A549 (cell line): ENCODE measurements at regions not wholly inside any gene's neighbourhood (a gene's known extent, or its start where the extent isn't known, plus 50 kb on each side); places are given as distances from the start of the nearest gene placed in this dataset.
A peak's percentile ranks its signal among the peaks of the same experiment; 100 is the strongest.

Source experiments
- ATAC-seq, 2 experiments: fragments of 200-7000 bp in 1 of 2; fragments of >200 bp in 1 of 2; cut with Nextera tagmentation in 1 of 2; cut with Tn5 transposase in 1 of 2; 3 replicates each; pipeline versions ENCODE4 v1.8.0 to v1.9.1; 2018 to 2020; ENCODE audit warnings: mild to moderate bottlenecking in 1 of 2, moderate library complexity in 1 of 2
- CTCF ChIA-PET: fragments of 300-600 bp; sonication (Branson Sonifier 250); formaldehyde crosslinking; extraction: SDS; loops from one replicate; lab custom pipeline; 2021; ENCODE audit warnings: antibody characterized with exemption, inconsistent platforms; lab: Yijun Ruan, JAX
- POLR2A ChIA-PET: fragments of 350-600 bp; formaldehyde crosslinking; extraction: SDS; loops from one replicate; lab custom pipeline; 2021; ENCODE audit warnings: antibody characterized with exemption, inconsistent platforms; lab: Yijun Ruan, JAX
- DNase-seq, 2 experiments: peaks; one replicate each; pipeline versions ENCODE4 v3.0.0 to v3.0.0-alpha.2; 2011 to 2016; ENCODE audit warnings: low read depth in 1 of 2, low spot score in 1 of 2
- FAIRE-seq: peaks from 2 replicates; lab custom pipeline; 2011; peaks lifted over from hg19 to GRCh38; lab: Jason Lieb, UNC
- H3K27ac ChIP-seq, 2 experiments: fragments of >200 bp; sonication (Bioruptor Twin); formaldehyde crosslinking; 3 replicates each; pipeline ENCODE4 v1.5.1; 2016 to 2017
- H3K4me1 ChIP-seq: fragments of >200 bp; sonication (Bioruptor Twin); formaldehyde crosslinking; 3 replicates; pipeline ENCODE4 v1.6.1; 2016
- H3K4me2 ChIP-seq: fragments of >200 bp; sonication (Bioruptor Twin); formaldehyde crosslinking; 3 replicates; pipeline ENCODE4 v1.6.1; 2016
- H3K4me3 ChIP-seq: fragments of >200 bp; sonication (Bioruptor Twin); formaldehyde crosslinking; 3 replicates; pipeline ENCODE4 v1.5.1; 2016
- H3K9me3 ChIP-seq: fragments of >200 bp; sonication (Bioruptor Twin); formaldehyde crosslinking; 3 replicates; pipeline ENCODE4 v1.6.1; 2016
- BHLHE40 ChIP-seq: IDR thresholded peaks from 2 replicates; pipeline ENCODE4 v1.6.1; 2012; ENCODE audit warnings: low read depth, low read length, inconsistent platforms
- CBX2 ChIP-seq: fragments of 200-600 bp; sonication (generic); IDR thresholded peaks from 2 replicates; pipeline ENCODE4 v1.6.1; 2016; ENCODE audit warnings: low read depth, mild to moderate bottlenecking, borderline replicate concordance
- CHD2 ChIP-seq: fragments of 150-350 bp; IDR thresholded peaks from 2 replicates; pipeline ENCODE4 v1.6.1; 2014; ENCODE audit warnings: low read length; ENCODE audit not compliant: partially characterized antibody
- CHD4 ChIP-seq: fragments of 200-600 bp; sonication (generic); IDR thresholded peaks from 2 replicates; pipeline ENCODE4 v1.6.1; 2016; ENCODE audit warnings: antibody characterized with exemption, mild to moderate bottlenecking, borderline replicate concordance
- EHMT2 ChIP-seq: fragments of 200-600 bp; sonication (generic); IDR thresholded peaks from 2 replicates; pipeline ENCODE4 v1.6.1; 2016; ENCODE audit warnings: antibody characterized with exemption, low read depth, mild to moderate bottlenecking, moderate library complexity
- FOSB ChIP-seq: fragments of 250-450 bp; sonication (Bioruptor Pico); IDR thresholded peaks from 2 replicates; pipeline ENCODE4 v1.5.0; 2020; ENCODE audit warnings: mild to moderate bottlenecking, moderate library complexity
- FOXS1 ChIP-seq: fragments of 250-450 bp; sonication (Bioruptor Pico); IDR thresholded peaks from 2 replicates; pipeline ENCODE4 v1.5.0; 2020; ENCODE audit warnings: mild to moderate bottlenecking, moderate library complexity
- HEYL ChIP-seq: fragments of 250-450 bp; sonication (Bioruptor Pico); IDR thresholded peaks from 2 replicates; pipeline ENCODE4 v1.8.0; 2021; ENCODE audit warnings: mild to moderate bottlenecking, moderate library complexity
- HOXB13 ChIP-seq: fragments of 250-450 bp; sonication (Bioruptor Pico); IDR thresholded peaks from 2 replicates; pipeline ENCODE4 v1.5.0; 2020; ENCODE audit warnings: low read depth, mild to moderate bottlenecking, moderate library complexity
- JUN ChIP-seq, 2 experiments: fragments of >200 bp; sonication (Bioruptor Twin); formaldehyde crosslinking; IDR thresholded peaks; 2 replicates in 1 of 2; 3 replicates in 1 of 2; pipeline ENCODE4 v1.6.1; 2016 to 2017
- NPAS2 ChIP-seq: fragments of 250-450 bp; sonication (Bioruptor Pico); IDR thresholded peaks from 2 replicates; pipeline ENCODE4 v1.8.0; 2022; ENCODE audit warnings: mild to moderate bottlenecking, moderate library complexity, borderline replicate concordance
- NR3C1 ChIP-seq: fragments of >200 bp; sonication (Bioruptor Twin); formaldehyde crosslinking; IDR thresholded peaks from 3 replicates; pipeline ENCODE4 v1.6.1; 2017
- PHF8 ChIP-seq: fragments of 200-600 bp; sonication (generic); IDR thresholded peaks from 2 replicates; pipeline ENCODE4 v1.6.1; 2016; ENCODE audit warnings: low read depth, mild to moderate bottlenecking, antibody characterized with exemption, moderate library complexity, borderline replicate concordance
- POLR2AphosphoS2 ChIP-seq: conservative IDR thresholded peaks from 2 replicates; pipeline ENCODE4 v1.6.1; 2012; ENCODE audit warnings: low read length, improper control_type of control experiment, inconsistent platforms
- RAD21 ChIP-seq, 2 experiments: fragments of >200 bp in 1 of 2; sonication (Bioruptor Twin) in 1 of 2; formaldehyde crosslinking in 1 of 2; IDR thresholded peaks in 1 of 2; conservative IDR thresholded peaks in 1 of 2; 2 replicates in 1 of 2; 3 replicates in 1 of 2; pipeline ENCODE4 v1.6.1; 2012 to 2018; ENCODE audit warnings: inconsistent platforms in 1 of 2
- RARB ChIP-seq: fragments of 250-450 bp; sonication (Bioruptor Pico); IDR thresholded peaks from 2 replicates; pipeline ENCODE4 v1.8.0; 2021; ENCODE audit warnings: mild to moderate bottlenecking, moderate library complexity
- RFX5 ChIP-seq: fragments of 450-650 bp; IDR thresholded peaks from 2 replicates; pipeline ENCODE4 v1.7.1; 2014; ENCODE audit warnings: antibody characterized with exemption, mild to moderate bottlenecking, moderate library complexity
- SMC3 ChIP-seq: fragments of >200 bp; sonication (Bioruptor Twin); formaldehyde crosslinking; IDR thresholded peaks from 3 replicates; pipeline ENCODE4 v1.6.1; 2018; ENCODE audit warnings: inconsistent platforms
- ZNF302 ChIP-seq: fragments of 250-450 bp; sonication (Bioruptor Pico); IDR thresholded peaks from 2 replicates; pipeline ENCODE4 v1.9.0; 2021; ENCODE audit warnings: inconsistent platforms, mild to moderate bottlenecking, moderate library complexity
- ZSCAN20 ChIP-seq: fragments of 250-450 bp; sonication (Bioruptor Pico); IDR thresholded peaks from 2 replicates; pipeline ENCODE4 v1.8.0; 2022; ENCODE audit warnings: mild to moderate bottlenecking, moderate library complexity
- WGBS: methylation state at CpG from one replicate; pipeline ENCODE4 v1.1.6; 2017; ENCODE audit errors: missing lambda C conversion rate; 5-methylcytosine and 5-hydroxymethylcytosine counted together
- TF ChIP-seq, protein P1 (sequence below): fragments of >200 bp; sonication (Bioruptor Twin); formaldehyde crosslinking; IDR thresholded peaks from 2 replicates; pipeline ENCODE4 v1.6.1; 2016
- TF ChIP-seq, protein P2 (sequence below): fragments of 250-450 bp; sonication (Bioruptor Pico); IDR thresholded peaks from 2 replicates; pipeline ENCODE4 v1.5.0; 2021; ENCODE audit warnings: mild to moderate bottlenecking, moderate library complexity, borderline replicate concordance
- TF ChIP-seq, protein P3 (sequence below): fragments of >200 bp; sonication (Bioruptor Twin); formaldehyde crosslinking; IDR thresholded peaks from 3 replicates; pipeline ENCODE4 v1.5.1; 2016
- TF ChIP-seq, protein P4 (sequence below): fragments of 450-650 bp; IDR thresholded peaks from 2 replicates; pipeline ENCODE4 v1.6.1; 2014; ENCODE audit warnings: antibody characterized with exemption

DNA sequence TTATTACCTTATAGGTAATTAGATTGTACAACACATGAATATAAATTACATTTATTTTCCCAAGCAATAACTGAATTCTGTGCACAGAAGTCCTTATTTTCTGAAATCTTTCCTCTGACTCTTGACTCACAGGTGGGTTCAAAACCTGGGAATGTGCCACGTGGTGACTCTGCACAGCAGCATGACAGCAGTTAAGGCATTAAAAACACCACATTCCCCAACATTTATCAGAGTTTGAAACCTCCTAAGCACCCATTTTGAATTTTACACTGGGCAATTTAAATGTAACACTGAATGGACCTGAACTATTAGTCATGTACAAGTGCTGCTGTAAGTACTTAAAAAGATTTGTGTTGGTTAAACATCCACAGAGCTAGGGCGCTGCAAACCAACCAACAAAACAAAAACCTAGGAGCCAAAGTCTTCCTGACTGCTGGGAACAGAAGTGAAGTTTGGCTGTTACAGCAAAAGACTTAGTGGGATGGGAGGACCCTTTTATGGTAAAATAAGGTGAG lies 480.6 kb upstream of the CXADR start:
- no peak for ATAC-seq
- DNase-seq = no peak
- Histone ChIP-seq H3K9me3 (no peaks in the 10 kb centered on the region), H3K4me3 (no peak overlapping the region), H3K27ac (no peak overlapping the region), H3K4me1 (no peaks in the 10 kb centered on the region), H3K4me2 (no peak overlapping the region)
- POLR2A ChIA-PET = no interaction called here
- WGBS = 9% methylated on average over 2 of the region's 2 CpGs
- TF ChIP-seq NR3C1 (no peak), EHMT2 (no peak), JUN (IDR thresholded peaks at IDR 0.05) (no peak), BHLHE40 (no peak), HOXB13 (CRISPR knock-in tag) (no peak), RARB (CRISPR knock-in tag) (no peak), HEYL (no peak), NPAS2 (CRISPR knock-in tag) (no peak), FOXS1 (no peak), SMC3 (no peak), FOSB (CRISPR knock-in tag) (no peak), CHD4 (no peak), CHD2 (no peak), ZNF302 (CRISPR knock-in tag) (no peak), POLR2AphosphoS2 (no peak), CBX2 (no peak), PHF8 (no peak)
- TF ChIP-seq, protein P1, sequence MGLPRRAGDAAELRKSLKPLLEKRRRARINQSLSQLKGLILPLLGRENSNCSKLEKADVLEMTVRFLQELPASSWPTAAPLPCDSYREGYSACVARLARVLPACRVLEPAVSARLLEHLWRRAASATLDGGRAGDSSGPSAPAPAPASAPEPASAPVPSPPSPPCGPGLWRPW = no peak
- FAIRE-seq = no peak
- CTCF ChIA-PET = no interaction called here

DNA sequence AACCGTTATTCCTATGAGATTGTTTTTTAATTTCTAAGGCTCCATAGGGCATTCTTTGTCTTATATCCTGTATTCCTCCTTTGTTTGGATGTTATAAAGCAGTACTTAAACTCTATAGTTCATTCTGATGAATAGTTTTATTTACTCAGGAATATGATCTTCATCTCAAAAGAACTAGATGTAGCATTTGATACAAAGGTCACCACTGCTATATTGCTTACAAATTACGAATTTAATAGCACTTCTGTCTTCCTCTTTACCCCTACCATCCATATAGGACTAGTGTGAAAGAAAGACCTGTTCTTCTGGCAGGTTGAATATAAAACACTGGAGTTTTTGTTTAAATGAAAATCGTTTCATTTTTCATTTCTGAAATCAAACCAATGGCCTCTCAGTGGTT lies 468.1 kb upstream of the CXADR start:
- ChIA-PET POLR2A (no interaction called here), CTCF (no interaction called here)
- Histone ChIP-seq H3K9me3 (no peaks in the 10 kb centered on the region), H3K4me3 (no peak overlapping the region), H3K27ac (no peak overlapping the region), H3K4me1 (no peaks in the 10 kb centered on the region), H3K4me2 (no peak overlapping the region)
- TF ChIP-seq, protein P2, sequence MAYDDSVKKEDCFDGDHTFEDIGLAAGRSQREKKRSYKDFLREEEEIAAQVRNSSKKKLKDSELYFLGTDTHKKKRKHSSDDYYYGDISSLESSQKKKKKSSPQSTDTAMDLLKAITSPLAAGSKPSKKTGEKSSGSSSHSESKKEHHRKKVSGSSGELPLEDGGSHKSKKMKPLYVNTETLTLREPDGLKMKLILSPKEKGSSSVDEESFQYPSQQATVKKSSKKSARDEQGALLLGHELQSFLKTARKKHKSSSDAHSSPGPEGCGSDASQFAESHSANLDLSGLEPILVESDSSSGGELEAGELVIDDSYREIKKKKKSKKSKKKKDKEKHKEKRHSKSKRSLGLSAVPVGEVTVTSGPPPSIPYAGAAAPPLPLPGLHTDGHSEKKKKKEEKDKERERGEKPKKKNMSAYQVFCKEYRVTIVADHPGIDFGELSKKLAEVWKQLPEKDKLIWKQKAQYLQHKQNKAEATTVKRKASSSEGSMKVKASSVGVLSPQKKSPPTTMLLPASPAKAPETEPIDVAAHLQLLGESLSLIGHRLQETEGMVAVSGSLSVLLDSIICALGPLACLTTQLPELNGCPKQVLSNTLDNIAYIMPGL (CRISPR knock-in tag) = no peak
- TF ChIP-seq HOXB13 (CRISPR knock-in tag) (no peak), ZSCAN20 (CRISPR knock-in tag) (no peak), RFX5 (no peak), RARB (CRISPR knock-in tag) (no peak), FOSB (CRISPR knock-in tag) (no peak), HEYL (no peak)
- DNase-seq (no peak), ATAC-seq (no peak), FAIRE-seq (no peak)
- WGBS = 22% methylated on average over 3 of the region's 3 CpGs

DNA sequence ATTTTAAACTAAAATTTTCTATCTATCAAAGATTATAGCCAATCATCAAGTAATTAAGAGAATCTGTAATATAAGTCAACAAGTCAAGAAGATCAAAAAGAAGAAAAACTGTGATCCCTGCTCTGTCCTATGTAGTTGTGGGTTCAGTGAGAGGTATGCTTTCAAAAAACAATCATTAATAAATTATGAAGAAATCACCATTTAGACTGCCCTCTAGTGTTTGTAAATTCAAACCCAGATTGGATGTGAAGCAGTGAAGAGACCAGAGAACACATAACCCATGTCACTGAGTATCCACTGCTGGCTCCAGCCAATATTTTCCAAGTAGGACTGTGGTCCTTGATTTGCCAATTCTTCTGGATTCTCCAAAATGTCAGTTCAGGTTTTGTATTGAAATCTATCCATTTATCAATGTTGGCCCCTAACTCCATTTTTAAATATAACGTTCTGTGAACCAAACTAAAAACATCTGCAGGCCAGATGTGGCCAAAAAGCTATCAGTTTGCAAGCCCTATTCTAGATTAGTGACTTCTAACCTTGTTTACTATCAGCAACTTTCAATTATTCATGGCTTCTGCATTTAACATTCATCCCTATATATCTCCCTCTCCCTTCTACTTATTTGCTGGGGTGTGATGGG lies 467.5 kb upstream of the CXADR start:
- POLR2A ChIA-PET = no interaction called here
- Histone ChIP-seq H3K4me1 (no peaks in the 10 kb centered on the region), H3K4me2 (no peak overlapping the region), H3K4me3 (no peak overlapping the region), H3K9me3 (no peaks in the 10 kb centered on the region), H3K27ac (no peak overlapping the region)
- ATAC-seq (peak in 1 of 2 experiments; percentile 60; a peak in 3 of 6 replicates), DNase-seq (peak in 1 of 2 experiments; percentile 7), FAIRE-seq (no peak)
- CTCF ChIA-PET = no interaction called here
- 0% methylated on average over 1 of the region's 1 CpG for WGBS
- TF ChIP-seq POLR2AphosphoS2 (no peak), CBX2 (no peak), RAD21 (conservative IDR thresholded peaks at IDR 0.05 in 1 of 2, IDR thresholded peaks at IDR 0.05 in 1 of 2) (0 out of 5 replicates have a peak, but pooled peaks of 1 of the 2 experiments have one; percentile 22), PHF8 (no peak), SMC3 (peak; percentile 26; the same call in 1 of the 3 replicates)
- TF ChIP-seq, protein P3, sequence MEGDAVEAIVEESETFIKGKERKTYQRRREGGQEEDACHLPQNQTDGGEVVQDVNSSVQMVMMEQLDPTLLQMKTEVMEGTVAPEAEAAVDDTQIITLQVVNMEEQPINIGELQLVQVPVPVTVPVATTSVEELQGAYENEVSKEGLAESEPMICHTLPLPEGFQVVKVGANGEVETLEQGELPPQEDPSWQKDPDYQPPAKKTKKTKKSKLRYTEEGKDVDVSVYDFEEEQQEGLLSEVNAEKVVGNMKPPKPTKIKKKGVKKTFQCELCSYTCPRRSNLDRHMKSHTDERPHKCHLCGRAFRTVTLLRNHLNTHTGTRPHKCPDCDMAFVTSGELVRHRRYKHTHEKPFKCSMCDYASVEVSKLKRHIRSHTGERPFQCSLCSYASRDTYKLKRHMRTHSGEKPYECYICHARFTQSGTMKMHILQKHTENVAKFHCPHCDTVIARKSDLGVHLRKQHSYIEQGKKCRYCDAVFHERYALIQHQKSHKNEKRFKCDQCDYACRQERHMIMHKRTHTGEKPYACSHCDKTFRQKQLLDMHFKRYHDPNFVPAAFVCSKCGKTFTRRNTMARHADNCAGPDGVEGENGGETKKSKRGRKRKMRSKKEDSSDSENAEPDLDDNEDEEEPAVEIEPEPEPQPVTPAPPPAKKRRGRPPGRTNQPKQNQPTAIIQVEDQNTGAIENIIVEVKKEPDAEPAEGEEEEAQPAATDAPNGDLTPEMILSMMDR = peak; percentile 29; the same call in 2 of the 3 replicates
- TF ChIP-seq, protein P4, sequence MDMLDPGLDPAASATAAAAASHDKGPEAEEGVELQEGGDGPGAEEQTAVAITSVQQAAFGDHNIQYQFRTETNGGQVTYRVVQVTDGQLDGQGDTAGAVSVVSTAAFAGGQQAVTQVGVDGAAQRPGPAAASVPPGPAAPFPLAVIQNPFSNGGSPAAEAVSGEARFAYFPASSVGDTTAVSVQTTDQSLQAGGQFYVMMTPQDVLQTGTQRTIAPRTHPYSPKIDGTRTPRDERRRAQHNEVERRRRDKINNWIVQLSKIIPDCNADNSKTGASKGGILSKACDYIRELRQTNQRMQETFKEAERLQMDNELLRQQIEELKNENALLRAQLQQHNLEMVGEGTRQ = no peak
